ENCODE measurements at regions not wholly inside any gene's neighbourhood (a gene's known extent, or its start where the extent isn't known, plus 50 kb on each side); places are given as distances from the start of the nearest gene placed in this dataset.

GRCh38 chr3:159174715-159175692, 373.1 kb downstream of the MFSD1 start:
- DNase-seq = no peak

- no peak for DNase-seq
Observed at GRCh38 chr3:159178209-159178897, 376.5 kb downstream of the MFSD1 start.

- DNase-seq = no peak
Observed at GRCh38 chr3:159182961-159183360, 381.1 kb downstream of the MFSD1 start.

- no peak for DNase-seq
Observed at GRCh38 chr3:159185443-159186050, 383.7 kb downstream of the MFSD1 start.

- no peak for DNase-seq
Observed at GRCh38 chr3:159186581-159186980, 384.7 kb downstream of the MFSD1 start.

GRCh38 chr3:159187232-159187631, 385.4 kb downstream of the MFSD1 start:
- DNase-seq = no peak

GRCh38 chr3:159187706-159188105, 385.9 kb downstream of the MFSD1 start:
- no peak for DNase-seq

GRCh38 chr3:159189994-159190669, 388.3 kb downstream of the MFSD1 start:
- no peak for DNase-seq

- no peak for DNase-seq
Observed at GRCh38 chr3:159191447-159191846, 389.6 kb downstream of the MFSD1 start.

- no peak for DNase-seq
Observed at GRCh38 chr3:159196359-159196758, 394.5 kb downstream of the MFSD1 start.

- DNase-seq = no peak
Observed at GRCh38 chr3:159200176-159200575, 398.3 kb downstream of the MFSD1 start.

- DNase-seq = no peak
Observed at GRCh38 chr3:159208050-159208449, 406.2 kb downstream of the MFSD1 start.

GRCh38 chr3:159209459-159209858, 407.6 kb downstream of the MFSD1 start:
- DNase-seq = no peak

GRCh38 chr3:159210336-159210735, 408.5 kb downstream of the MFSD1 start:
- DNase-seq = no peak

- DNase-seq = no peak
Observed at GRCh38 chr3:159216311-159216710, 414.5 kb downstream of the MFSD1 start.

GRCh38 chr3:159219231-159219630, 417.4 kb downstream of the MFSD1 start:
- DNase-seq = no peak

- DNase-seq = no peak
Observed at GRCh38 chr3:159221335-159221734, 419.5 kb downstream of the MFSD1 start.

- DNase-seq = no peak
Observed at GRCh38 chr3:159229116-159229680, 427.3 kb downstream of the MFSD1 start.

- no peak for DNase-seq
Observed at GRCh38 chr3:159232966-159233365, 431.1 kb downstream of the MFSD1 start.

GRCh38 chr3:159233734-159234133, 431.9 kb downstream of the MFSD1 start:
- DNase-seq = no peak

GRCh38 chr3:159234306-159234705, 432.5 kb downstream of the MFSD1 start:
- DNase-seq = no peak

GRCh38 chr3:159236321-159236720, 434.5 kb downstream of the MFSD1 start:
- no peak for DNase-seq

- no peak for DNase-seq
Observed at GRCh38 chr3:159237226-159237625, 435.4 kb downstream of the MFSD1 start.

Measured in stimulated activated CD4-positive, alpha-beta T cell treated with anti-CD3 and anti-CD28 coated beads, Interleukin-2, amount 100 ng/mL, for 24 hours (primary cell).